Parathyroid adenoma (tissue), 2 donors: ENCODE measurements at regions not wholly inside any gene's neighbourhood (a gene's known extent, or its start where the extent isn't known, plus 50 kb on each side); places are given as distances from the start of the nearest gene placed in this dataset.

Experiments
- H2AFZ ChIP-seq: fragments of 300-600 bp; sonication (generic); one replicate; pipeline ENCODE4 v1.7.0; 2017; ENCODE audit warnings: antibody characterized with exemption, mild to moderate bottlenecking
- H3K27ac ChIP-seq: fragments of 300-600 bp; sonication (generic); one replicate; pipeline ENCODE4 v1.7.0; 2017
- H3K27me3 ChIP-seq: fragments of 300-600 bp; sonication (generic); one replicate; pipeline ENCODE4 v1.7.0; 2017; ENCODE audit warnings: low read length; ENCODE audit not compliant: control insufficient read depth, insufficient read depth
- H3K36me3 ChIP-seq: fragments of 300-600 bp; sonication (generic); one replicate; pipeline ENCODE4 v1.7.0; 2017; ENCODE audit warnings: low read length; ENCODE audit not compliant: control insufficient read depth, insufficient read depth
- H3K4me1 ChIP-seq: fragments of 300-600 bp; sonication (generic); one replicate; pipeline ENCODE4 v1.7.0; 2017; ENCODE audit warnings: control low read depth
- H3K4me2 ChIP-seq: fragments of 300-600 bp; sonication (generic); one replicate; pipeline ENCODE4 v1.7.0; 2017; ENCODE audit warnings: low read length
- H3K4me3 ChIP-seq: fragments of 300-600 bp; sonication (generic); one replicate; pipeline ENCODE4 v1.7.0; 2017; ENCODE audit warnings: low read depth, low read length
- H3K79me2 ChIP-seq: fragments of 300-600 bp; sonication (generic); one replicate; pipeline ENCODE4 v1.7.0; 2017; ENCODE audit warnings: control low read depth
- H3K9ac ChIP-seq: fragments of 300-600 bp; sonication (generic); one replicate; pipeline ENCODE4 v1.7.0; 2017; ENCODE audit warnings: mild to moderate bottlenecking
- H3K9me3 ChIP-seq: fragments of 300-600 bp; sonication (generic); one replicate; pipeline ENCODE4 v1.7.0; 2017; ENCODE audit warnings: low read length; ENCODE audit not compliant: control insufficient read depth
- TF ChIP-seq, protein P1 (sequence below): fragments of 300-600 bp; sonication (generic); IDR thresholded peaks from one replicate; pipeline ENCODE4 v1.7.0; 2017; ENCODE audit warnings: antibody characterized with exemption, mild to moderate bottlenecking
- donor health status: primary hyperparathyroidism.

DNA sequence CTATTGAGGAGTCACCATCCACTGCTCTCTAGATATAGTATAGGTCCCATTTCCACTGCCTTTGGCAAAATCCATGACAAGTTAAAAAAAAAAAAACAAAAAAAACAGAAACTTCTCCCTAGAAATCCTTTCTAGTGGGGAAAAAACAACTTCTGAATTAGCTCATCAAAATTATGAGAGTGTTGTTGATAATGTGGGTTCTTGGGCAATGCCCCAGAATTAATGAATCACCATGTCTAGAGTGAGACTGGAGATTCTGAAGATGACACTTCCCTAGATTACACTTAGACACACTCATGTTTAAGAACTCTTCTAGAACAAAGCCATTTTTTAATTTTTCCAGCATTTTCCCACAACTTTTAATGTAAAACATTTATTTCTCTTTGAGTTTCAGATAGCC, 728.0 kb upstream of the C9orf72 start:
- H3K4me3 ChIP-seq: no peak overlapping the region
- H3K4me1 ChIP-seq: no peaks in the 10 kb centered on the region
- no peak overlapping the region for H3K27ac ChIP-seq
- no peak overlapping the region for H3K4me2 ChIP-seq
- H3K27me3 ChIP-seq: no peaks in the 10 kb centered on the region
- no peaks in the 10 kb centered on the region for H3K79me2 ChIP-seq
- TF ChIP-seq, protein P1, sequence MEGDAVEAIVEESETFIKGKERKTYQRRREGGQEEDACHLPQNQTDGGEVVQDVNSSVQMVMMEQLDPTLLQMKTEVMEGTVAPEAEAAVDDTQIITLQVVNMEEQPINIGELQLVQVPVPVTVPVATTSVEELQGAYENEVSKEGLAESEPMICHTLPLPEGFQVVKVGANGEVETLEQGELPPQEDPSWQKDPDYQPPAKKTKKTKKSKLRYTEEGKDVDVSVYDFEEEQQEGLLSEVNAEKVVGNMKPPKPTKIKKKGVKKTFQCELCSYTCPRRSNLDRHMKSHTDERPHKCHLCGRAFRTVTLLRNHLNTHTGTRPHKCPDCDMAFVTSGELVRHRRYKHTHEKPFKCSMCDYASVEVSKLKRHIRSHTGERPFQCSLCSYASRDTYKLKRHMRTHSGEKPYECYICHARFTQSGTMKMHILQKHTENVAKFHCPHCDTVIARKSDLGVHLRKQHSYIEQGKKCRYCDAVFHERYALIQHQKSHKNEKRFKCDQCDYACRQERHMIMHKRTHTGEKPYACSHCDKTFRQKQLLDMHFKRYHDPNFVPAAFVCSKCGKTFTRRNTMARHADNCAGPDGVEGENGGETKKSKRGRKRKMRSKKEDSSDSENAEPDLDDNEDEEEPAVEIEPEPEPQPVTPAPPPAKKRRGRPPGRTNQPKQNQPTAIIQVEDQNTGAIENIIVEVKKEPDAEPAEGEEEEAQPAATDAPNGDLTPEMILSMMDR: no peak
- no peaks in the 10 kb centered on the region for H3K36me3 ChIP-seq
- no peak overlapping the region for H2AFZ ChIP-seq
- H3K9me3 ChIP-seq: no peaks in the 10 kb centered on the region
- H3K9ac ChIP-seq: no peak overlapping the region

DNA sequence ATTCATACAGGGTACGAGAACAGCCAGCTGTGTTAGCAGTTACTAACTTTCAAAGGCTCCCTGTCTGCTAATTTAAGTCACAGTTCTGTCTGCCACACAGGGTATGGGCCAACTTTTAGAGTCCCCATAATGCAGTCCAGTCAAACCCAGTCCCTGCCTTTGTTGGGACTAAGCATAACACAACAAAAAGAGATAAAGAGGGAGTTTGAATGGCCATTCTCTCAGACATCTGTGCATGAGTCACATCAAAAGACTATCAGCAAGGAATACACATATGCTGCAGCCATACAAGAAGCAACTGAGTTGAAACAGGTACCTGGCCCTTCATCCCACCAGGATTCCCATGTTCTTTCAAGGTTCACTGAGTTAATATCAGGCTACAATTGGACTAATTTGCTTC, 744.5 kb upstream of the C9orf72 start:
- no peak overlapping the region for H3K4me3 ChIP-seq
- no peaks in the 10 kb centered on the region for H3K36me3 ChIP-seq
- no peak overlapping the region for H3K27ac ChIP-seq
- no peak overlapping the region for H3K4me2 ChIP-seq
- H3K27me3 ChIP-seq: no peaks in the 10 kb centered on the region
- no peaks in the 10 kb centered on the region for H3K4me1 ChIP-seq
- H3K9ac ChIP-seq: no peak overlapping the region
- TF ChIP-seq, protein P1: no peak
- H3K79me2 ChIP-seq: no peaks in the 10 kb centered on the region
- H3K9me3 ChIP-seq: no peaks in the 10 kb centered on the region
- H2AFZ ChIP-seq: no peak overlapping the region

DNA sequence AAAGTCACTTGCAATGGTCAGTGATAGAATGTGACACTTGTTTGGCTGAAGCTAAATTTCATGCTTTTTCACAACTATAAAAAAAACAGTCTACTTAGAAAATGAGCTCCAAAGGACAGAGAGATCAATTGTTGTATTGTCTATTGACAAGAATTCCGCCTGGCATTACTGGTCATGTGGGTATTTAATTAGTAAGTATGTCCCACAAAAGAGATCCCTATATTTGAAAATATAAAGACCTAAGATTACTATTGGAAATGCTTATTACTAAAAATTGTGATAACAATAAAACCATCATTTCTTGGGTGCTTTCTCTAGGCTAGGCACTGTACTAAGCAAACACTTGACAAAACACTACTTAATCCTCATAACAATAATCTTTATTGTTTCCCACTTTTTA, 745.2 kb upstream of the C9orf72 start:
- TF ChIP-seq, protein P1: no peak
- Histone ChIP-seq H3K4me2 (no peak overlapping the region), H2AFZ (no peak overlapping the region), H3K9ac (no peak overlapping the region), H3K27ac (no peak overlapping the region), H3K9me3 (no peaks in the 10 kb centered on the region), H3K79me2 (no peaks in the 10 kb centered on the region), H3K4me1 (no peaks in the 10 kb centered on the region), H3K4me3 (no peak overlapping the region), H3K27me3 (no peaks in the 10 kb centered on the region), H3K36me3 (no peaks in the 10 kb centered on the region)

- Histone ChIP-seq H3K36me3 (no peaks in the 10 kb centered on the region), H2AFZ (no peak overlapping the region), H3K4me3 (no peak overlapping the region), H3K79me2 (no peaks in the 10 kb centered on the region), H3K4me1 (no peaks in the 10 kb centered on the region), H3K27me3 (no peaks in the 10 kb centered on the region), H3K27ac (no peak overlapping the region), H3K9me3 (no peaks in the 10 kb centered on the region), H3K9ac (no peak overlapping the region), H3K4me2 (no peak overlapping the region)
- TF ChIP-seq, protein P1: no peak
These were observed 746.7 kb upstream of the C9orf72 start for GRCh38 chr9:28319981-28320380.

DNA sequence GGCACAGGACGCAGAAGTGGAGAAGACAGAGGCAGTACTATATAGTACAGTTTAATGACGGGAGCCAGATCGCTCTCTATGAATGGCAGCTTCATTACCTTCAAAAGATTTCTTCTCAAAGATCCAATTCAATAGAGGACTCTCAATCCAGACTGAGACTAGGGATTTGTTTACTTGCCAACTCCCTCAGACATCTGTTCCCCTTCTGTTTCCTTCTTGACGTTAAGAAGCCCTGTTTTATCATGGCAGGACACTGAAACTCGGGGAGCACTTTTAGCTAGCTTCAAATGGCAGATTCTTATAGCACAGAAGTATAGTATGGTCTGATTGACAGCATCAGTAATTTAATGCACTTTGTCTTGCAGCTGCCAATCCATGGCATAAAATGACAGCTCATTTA, 747.3 kb upstream of the C9orf72 start:
- Histone ChIP-seq H3K9ac (no peak overlapping the region), H3K36me3 (no peaks in the 10 kb centered on the region), H3K79me2 (no peaks in the 10 kb centered on the region), H3K9me3 (no peaks in the 10 kb centered on the region), H3K27ac (no peak overlapping the region), H3K4me3 (no peak overlapping the region), H3K4me2 (no peak overlapping the region), H3K27me3 (no peaks in the 10 kb centered on the region), H3K4me1 (no peaks in the 10 kb centered on the region), H2AFZ (no peak overlapping the region)
- TF ChIP-seq, protein P1: no peak
